ENCODE measurements at regions not wholly inside any gene's neighbourhood (a gene's known extent, or its start where the extent isn't known, plus 50 kb on each side); places are given as distances from the start of the nearest gene placed in this dataset.

- Histone ChIP-seq H3K27ac (ENCODE audit: low read length) (no peak overlapping the region), H3K9me3 (ENCODE audit: control insufficient read depth, insufficient read depth, low read depth, low read length) (0 out of 2 replicates have a peak, but pooled peaks cover 2% of the 10 kb centered on the region), H3K36me3 (ENCODE audit: control insufficient read depth, insufficient read depth, low read length) (no peaks in the 10 kb centered on the region), H3K4me3 (ENCODE audit: low read depth in 2 of 2, low read length in 2 of 2) (no peak overlapping the region), H3K4me1 (ENCODE audit: control insufficient read depth, insufficient read depth, low read length) (no peaks in the 10 kb centered on the region), H3K27me3 (ENCODE audit: control insufficient read depth, insufficient read depth, low read length) (no peaks in the 10 kb centered on the region)
- TF ChIP-seq CTCF (IDR thresholded peaks at IDR 0.05), result no peak
- no peak for TF ChIP-seq POLR2AphosphoS5 (IDR thresholded peaks at IDR 0.05; ENCODE audit: low read depth, low read length)
- TF ChIP-seq SIN3A (IDR thresholded peaks at IDR 0.05; ENCODE audit: borderline replicate concordance, insufficient read depth, low read depth, low read length), result no peak
- no peak for TF ChIP-seq REST (IDR thresholded peaks at IDR 0.05; ENCODE audit: insufficient read depth in 1 of 2, low read depth in 2 of 2, low read length in 1 of 2)
- no peak for TF ChIP-seq TCF7L2 (IDR thresholded peaks at IDR 0.05; ENCODE audit: low read depth, low read length)
- BruUV-seq (replicated peaks), result no TSS peak
- DNase-seq (ENCODE audit: low read depth, low spot score), result no peak
- ATAC-seq, result no peak
- ChIA-PET CTCF (no interaction called here), POLR2A (no interaction called here)
- in situ Hi-C loops (cut with HindIII; ENCODE audit: low pct_unique_long_range_greater_than_20kb, low sequenced_read_pairs) (no loop called here), intact Hi-C loops (cut with micrococcal nuclease; ENCODE audit: unreplicated experiment) (no loop called here)
Observed at GRCh38 chr6:69580706-69581105, 216.1 kb downstream of the LMBRD1 start.

GRCh38 chr6:69578361-69578890 is 218.4 kb downstream of the LMBRD1 start:
- no peak for TF ChIP-seq POLR2AphosphoS5 (IDR thresholded peaks at IDR 0.05; ENCODE audit: low read depth, low read length)
- no peak for TF ChIP-seq SIN3A (IDR thresholded peaks at IDR 0.05; ENCODE audit: borderline replicate concordance, insufficient read depth, low read depth, low read length)
- no peak for TF ChIP-seq REST (IDR thresholded peaks at IDR 0.05; ENCODE audit: insufficient read depth in 1 of 2, low read depth in 2 of 2, low read length in 1 of 2)
- TF ChIP-seq TCF7L2 (IDR thresholded peaks at IDR 0.05; ENCODE audit: low read depth, low read length), result no peak
- TF ChIP-seq CTCF (IDR thresholded peaks at IDR 0.05), result no peak
- Histone ChIP-seq H3K36me3 (ENCODE audit: control insufficient read depth, insufficient read depth, low read length) (no peaks in the 10 kb centered on the region), H3K9me3 (ENCODE audit: control insufficient read depth, insufficient read depth, low read depth, low read length) (0 out of 2 replicates have a peak, but pooled peaks cover 2% of the 10 kb centered on the region), H3K27me3 (ENCODE audit: control insufficient read depth, insufficient read depth, low read length) (no peaks in the 10 kb centered on the region), H3K4me1 (ENCODE audit: control insufficient read depth, insufficient read depth, low read length) (no peaks in the 10 kb centered on the region), H3K27ac (ENCODE audit: low read length) (no peak overlapping the region), H3K4me3 (ENCODE audit: low read depth in 2 of 2, low read length in 2 of 2) (no peak overlapping the region)
- intact Hi-C loops (cut with micrococcal nuclease; ENCODE audit: unreplicated experiment), result no loop called here
- BruUV-seq (replicated peaks), result no TSS peak
- DNase-seq (ENCODE audit: low read depth, low spot score) (no peak), ATAC-seq (no peak)
- POLR2A ChIA-PET, result no interaction called here
- CTCF ChIA-PET, result no interaction called here
- in situ Hi-C loops (cut with HindIII; ENCODE audit: low pct_unique_long_range_greater_than_20kb, low sequenced_read_pairs), result no loop called here
